Activated CD4-positive, alpha-beta T cell treated with anti-CD3 and anti-CD28 coated beads, Interleukin-2, amount 50 U/mL, for 4 hours (primary cell): ENCODE measurements at regions not wholly inside any gene's neighbourhood (a gene's known extent, or its start where the extent isn't known, plus 50 kb on each side); places are given as distances from the start of the nearest gene placed in this dataset.
"Not testable (repeated sequence)": the region's sequence is repeated elsewhere in the genome, so short reads cannot be mapped to it uniquely, and the experiment has no call there.

ENCODE experiments used
- DNase-seq, 2 experiments: peaks; one replicate each; pipeline ENCODE4 v3.0.0-alpha.2; 2020

DNA sequence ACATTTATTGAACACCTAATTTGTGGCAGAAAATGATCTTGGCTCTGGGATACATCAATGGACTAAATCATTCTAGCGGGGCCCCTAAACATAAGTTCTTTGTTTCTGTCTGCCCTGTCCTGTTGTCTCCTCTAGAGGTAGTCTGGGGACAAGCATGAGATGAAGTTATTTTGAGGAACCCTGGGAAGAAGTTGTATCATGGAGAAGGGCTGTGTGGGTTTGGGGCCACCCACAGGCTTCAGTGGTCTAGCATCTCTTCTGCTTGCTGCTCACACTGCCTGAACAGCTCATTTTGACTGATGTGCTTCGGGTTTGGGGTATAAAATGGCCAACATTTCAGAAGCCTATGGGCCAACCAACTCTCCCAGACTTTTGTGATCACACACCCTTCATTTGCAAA is 50.3 kb upstream of the OSBPL11 start:
- no peak for DNase-seq

DNA sequence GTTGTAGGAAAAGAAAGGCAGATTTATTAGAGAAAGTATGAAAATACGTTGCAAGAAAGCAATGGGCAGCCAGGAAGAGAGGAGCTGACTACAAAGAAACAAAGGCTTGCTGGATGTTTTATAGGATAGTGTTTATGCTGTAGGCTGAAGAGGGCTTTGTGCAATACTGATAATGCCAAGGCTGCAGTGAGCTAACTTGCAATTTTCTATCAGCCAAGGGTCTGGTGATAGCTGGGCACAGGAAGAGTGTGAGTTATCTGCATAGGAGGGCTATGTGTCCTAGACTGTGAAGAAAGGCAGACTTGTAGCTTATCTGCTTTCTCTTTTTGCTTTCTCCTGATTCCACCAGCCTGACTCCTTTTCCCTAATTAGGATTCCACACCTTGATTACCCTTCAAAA is 51.3 kb upstream of the OSBPL11 start:
- no peak for DNase-seq

DNA sequence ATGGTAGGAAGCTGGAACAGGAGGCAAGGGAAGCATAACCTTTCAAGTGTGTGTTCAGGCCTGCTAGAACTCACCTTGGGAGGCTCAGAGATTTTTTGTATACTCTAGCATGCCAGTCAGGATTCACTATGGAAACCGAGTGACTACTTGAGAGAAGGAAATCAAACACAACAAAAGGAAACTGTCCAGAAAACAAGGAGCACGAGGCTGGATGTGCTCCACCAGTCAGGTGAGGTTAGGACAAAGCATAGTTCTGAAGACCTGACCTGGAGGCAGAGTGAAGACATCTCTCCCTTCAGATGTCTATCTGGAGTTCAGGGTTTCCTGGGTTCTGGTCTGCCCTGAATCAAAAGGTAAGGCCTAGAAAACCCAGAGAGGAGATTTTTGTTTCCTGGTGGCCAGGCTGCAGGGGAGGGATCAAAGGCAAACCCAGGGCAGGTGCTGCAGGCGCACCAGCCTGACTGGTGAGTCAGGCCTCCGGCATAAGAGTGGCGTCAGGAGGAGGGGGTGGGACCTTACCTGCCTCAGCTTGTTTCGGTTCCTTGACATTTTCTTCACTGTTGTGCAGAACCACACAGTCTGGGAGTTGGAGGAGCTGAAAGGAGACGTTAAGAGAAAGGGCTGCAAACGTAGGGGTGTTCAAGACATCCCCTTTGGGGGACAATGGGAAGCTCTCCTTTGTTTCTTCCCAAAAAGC is 52.2 kb upstream of the OSBPL11 start:
- no peak for DNase-seq

DNA sequence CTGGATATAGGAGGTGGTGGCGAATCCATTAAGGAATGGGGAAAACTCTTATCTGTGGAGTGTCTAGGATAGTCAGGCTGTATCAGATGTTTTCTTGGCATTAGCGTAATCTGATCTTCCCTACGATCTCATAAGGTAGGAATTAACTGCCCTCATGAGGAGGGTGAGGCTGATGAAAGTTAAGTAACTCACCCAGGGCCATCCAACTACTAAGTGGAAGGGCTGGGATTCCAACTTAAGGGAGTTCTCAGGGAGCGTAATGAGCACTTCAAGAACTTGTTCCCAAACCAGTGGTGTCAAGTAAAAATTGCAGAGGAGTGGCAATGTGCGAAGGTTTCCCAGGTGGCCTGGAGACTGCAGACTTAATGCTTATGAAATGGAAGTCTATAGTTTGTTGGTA is 55.9 kb upstream of the OSBPL11 start:
- no peak for DNase-seq

DNA sequence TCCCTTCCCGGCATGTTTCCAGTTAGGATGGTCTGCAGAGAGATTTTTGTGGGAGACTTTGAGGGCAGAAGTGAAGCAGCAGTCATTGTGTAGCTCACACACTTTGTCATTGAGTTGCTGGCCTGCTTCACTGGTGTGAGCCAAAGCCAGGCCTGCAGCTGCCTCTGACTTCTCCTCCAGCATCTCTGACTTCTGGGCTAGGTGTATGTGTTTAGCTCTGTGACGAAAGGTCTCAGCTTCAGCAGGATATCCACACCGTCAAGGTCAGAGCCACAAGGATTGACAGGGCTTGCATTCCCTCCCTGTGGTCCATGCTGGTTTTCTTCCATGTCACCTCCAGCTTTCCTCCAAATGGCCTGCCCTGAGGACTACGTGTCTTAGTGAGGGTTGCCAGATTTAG is 57.1 kb upstream of the OSBPL11 start:
- no peak for DNase-seq

DNA sequence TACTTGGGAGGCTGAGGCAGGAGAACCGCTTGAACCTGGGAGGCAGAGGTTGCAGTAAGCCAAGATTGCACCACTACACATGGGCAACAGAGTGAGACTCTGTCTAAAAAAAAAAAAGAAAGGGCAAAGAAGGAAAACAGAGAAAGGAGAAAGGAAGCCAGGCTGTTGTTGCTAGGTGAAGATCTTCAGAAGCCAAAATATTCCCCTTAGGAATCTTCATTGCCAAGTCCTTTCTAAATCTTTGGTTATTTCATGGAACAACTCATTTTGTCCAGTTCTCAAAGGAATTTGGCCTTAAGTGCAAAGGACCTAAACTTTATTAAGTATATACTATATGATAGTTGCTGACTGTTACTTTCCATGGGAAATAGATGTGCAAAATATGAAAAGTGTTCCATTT is 59.2 kb upstream of the OSBPL11 start:
- no peak for DNase-seq

DNA sequence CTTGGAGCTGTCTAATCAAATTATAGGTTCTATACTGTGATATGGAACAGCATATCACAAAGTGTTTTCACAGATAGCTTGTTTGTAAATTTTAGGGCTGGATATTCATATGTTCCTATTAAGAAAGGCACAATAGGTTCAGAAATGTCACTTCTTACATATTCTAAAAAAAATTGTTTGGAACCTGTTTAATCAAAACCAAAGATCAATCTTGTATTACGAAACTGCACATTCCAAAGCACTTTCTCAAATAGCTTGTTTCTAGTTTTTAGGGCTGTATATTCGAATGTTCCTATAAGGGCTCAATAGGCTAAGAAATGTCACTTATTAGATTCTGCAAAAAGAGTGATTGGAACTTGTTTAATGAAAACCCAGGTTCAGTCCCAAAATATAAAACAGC is 67.4 kb upstream of the OSBPL11 start:
- no peak for DNase-seq

DNA sequence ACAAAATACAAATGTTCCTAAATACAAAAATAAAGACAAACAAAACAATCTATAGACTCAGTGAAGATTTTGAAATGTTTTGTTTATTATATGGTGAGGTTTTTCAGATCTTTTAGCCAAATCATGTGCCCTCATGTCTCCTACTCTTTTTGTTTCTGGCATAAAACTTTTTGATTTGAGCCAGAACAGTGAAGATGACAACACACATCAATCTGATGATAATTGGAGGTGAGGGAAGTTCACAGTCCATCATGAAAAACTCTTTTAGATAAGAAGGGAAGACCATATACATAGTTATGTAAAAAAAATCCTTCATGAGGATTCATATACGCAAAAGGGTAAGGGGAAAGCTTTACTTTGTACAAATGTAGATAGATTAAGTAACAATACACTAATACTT is 75.1 kb upstream of the OSBPL11 start:
- DNase-seq = no peak

DNA sequence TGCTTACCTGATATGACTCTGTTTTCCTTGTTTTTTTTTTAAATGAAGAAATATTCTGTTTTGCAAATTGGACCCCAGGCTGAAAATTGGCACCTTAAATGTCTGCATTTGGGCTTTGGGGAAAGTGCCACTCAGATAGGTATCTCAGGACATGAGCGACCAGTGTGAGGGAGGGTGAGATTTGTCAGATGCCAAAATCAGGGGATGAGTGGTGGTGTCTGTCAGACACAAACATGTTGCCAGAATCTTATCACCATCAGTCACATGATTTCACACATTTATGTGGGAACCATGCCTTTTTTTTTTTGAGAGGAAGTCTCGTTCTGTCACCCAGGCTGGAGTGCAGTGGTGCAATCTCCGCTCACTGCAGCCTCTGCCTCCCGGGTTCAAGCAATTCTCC is 75.6 kb upstream of the OSBPL11 start:
- no peak for DNase-seq

DNA sequence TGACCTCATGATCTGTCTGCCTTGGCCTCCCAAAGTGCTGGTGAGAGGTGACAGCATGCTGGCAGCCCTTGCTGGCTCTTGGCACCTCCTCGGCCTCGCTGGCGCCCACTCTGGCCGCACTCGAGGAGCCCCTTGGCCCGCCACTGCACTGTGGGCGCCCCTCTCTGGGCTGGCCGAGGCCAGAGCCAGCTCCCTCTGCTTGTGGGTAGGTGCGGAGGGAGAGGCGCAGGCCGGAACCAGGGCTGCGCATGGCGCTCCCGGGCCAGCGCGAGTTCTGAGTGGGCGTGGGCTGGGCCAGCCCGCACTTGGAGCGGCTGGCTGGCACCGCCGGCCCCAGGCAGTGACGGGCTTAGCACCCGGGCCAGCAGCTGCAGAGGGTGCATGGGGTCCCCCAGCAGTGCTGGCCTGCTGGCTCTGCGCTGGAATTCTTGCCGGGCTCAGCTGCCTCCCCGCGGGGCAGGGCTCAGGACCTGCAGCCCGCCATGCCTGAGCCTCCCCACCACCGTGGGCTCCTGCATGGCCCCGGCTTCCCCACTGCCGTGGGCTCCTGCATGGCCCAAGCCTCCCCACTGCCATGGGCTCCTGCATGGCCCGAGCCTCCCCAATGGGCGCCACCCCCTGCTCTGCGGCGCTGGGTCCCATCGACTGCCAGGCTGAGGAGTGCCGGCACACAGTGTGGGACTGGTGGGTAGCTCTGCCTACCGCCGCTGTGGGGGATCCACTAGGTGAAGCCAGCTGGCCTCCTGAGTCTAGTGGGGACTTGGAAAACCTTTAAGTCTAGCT is 76.4 kb upstream of the OSBPL11 start:
- DNase-seq = no peak

DNA sequence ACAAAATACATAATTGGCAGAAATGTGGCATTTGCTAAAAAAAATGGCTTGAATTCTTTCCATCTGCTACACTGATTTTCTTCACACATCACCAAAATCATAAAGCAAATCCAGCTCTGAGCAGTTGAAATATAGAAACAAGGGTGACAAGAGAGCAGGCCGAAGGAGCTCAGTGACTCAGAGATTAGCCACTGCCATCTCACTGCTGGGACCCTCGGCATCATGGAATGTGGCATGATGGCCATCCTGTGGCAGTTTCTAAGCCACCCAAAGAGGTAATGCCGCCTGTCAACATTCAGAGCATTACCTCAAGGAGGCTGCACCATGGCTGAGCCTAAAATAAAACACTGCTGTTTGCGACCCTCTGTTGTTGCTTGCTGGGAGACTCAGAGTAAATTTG is 80.5 kb upstream of the OSBPL11 start:
- no peak for DNase-seq

DNA sequence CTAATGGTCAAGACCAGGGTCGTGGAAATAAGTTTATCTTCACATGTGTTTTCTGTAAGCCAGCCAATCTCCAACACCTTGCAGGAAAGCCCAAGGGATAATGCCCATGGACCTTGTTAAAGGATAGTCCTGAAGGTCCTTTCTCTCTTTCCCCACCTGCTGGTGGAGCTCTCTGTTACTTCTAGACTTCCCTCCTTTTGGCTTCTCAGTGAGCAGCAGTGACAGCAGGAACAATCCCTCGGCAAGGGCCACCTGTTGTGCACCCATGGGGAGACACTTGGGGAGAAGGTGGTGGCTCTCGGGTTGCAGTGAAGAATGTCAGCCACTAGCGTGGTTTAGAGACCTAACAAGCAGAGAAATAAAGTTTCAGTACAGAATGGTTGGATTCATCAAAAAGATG is 84.0 kb upstream of the OSBPL11 start:
- no peak for DNase-seq

DNA sequence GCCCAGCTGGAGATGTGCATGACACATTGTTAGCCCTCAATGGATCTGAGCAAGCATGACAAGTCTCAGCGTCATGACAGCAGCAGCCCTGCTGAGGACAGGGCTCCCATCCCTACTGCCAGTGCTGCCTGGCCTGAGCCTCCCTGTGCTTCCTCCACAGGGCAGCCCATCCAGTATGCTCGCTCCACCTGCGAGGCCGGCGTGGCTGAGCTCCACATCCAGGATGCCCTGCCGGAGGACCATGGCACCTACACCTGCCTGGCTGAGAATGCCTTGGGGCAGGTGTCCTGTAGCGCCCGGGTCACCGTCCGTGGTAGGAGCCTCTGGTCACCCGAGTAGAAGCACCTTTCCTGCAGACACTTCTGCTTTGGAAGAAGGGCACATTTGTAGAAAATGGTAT is 85.8 kb upstream of the OSBPL11 start:
- no peak for DNase-seq

DNA sequence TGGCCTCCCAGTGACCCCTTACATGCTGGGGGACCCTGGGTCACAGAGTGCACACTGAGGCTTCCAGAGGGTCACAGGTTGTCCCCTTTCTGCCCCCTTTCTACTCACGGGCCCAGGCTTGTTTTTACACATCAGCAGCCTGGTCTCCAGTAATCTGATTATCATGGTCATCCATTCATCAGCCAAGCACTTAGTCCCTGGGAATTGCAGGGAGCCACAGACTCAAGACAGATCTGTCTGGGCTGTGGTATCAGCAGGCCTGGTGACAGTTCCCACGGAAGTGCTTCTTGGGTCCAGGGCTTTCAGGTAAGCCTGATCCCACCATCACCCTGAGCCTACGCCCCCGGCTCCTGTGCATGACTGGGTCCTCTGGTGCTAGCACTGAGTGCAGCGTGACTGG is 86.6 kb upstream of the OSBPL11 start:
- DNase-seq = not testable (repeated sequence)

DNA sequence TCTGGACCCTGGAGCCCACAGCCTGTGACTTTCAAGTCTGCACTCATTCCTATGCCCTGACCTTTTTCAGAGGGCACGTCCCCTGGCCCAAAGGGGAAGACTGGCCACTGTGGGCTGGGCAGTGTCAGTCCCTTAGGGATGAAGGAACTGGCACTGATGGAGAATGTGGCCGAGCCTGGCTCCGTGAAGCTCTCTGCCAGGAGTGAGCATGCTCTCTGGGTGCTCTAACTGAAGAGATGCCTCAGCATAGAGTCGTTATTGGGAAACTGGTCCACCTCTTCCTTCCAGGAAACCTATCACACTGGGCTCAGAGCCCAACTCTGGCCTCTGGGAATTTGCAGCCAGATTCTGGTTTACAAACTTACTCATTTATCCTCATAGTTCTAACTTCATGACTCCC is 87.3 kb upstream of the OSBPL11 start:
- not testable (repeated sequence) for DNase-seq

DNA sequence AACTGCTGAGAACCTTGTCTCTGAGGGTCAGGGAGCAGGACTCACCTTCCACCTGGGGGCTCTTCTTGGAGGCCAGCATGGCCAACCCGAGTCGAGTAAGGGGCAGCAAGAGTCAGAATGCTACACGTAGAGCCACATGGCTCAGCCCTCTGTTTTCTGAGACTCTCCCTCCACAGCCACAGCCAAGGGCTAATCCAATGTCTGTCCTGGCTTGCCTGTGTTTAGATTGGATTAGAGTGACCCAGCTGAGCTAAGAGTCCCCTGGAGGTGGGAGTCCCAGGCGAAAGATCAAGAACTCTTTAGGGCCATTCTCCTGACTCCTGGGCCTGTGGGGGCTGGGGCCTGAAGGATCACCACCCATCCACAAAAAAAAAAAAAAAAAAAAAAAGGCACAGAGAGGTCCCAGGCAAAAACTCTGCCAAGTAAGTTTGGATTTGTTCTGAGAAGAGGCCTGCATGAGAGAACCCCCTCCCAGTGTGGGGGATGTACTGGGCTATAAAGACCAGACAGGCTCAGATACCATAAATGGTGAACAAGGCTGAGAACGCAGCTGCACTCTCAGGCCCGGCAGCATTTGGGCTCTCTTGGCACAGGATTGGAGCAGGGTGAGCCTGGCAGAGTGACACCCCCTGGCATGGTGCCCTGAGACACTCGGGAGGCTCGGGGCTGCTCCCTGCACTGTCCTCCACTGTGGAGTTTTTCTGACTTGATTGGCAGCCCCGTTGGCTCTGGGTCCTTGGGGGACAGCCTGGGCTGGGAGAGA is 88.0 kb upstream of the OSBPL11 start:
- no peak for DNase-seq

DNA sequence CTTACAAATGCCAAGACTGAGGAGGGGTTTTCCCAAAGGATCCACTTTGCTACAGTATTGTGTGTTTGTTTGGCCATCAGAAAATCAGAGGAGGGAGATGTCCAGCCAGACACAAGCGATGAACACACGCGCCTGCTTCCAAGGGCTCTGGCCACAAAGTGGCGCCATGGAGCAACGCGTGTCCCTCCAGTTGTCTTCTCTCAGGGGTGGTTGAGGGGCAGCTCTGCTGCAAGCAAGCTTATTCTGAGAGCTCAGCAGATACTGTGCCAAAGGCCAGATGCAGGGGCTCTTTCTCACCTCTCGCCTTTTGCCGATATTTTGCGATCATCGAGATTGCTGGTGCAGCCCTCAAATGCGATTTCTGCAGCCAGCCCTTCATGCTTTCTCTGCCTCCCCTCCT is 88.9 kb upstream of the OSBPL11 start:
- no peak for DNase-seq

DNA sequence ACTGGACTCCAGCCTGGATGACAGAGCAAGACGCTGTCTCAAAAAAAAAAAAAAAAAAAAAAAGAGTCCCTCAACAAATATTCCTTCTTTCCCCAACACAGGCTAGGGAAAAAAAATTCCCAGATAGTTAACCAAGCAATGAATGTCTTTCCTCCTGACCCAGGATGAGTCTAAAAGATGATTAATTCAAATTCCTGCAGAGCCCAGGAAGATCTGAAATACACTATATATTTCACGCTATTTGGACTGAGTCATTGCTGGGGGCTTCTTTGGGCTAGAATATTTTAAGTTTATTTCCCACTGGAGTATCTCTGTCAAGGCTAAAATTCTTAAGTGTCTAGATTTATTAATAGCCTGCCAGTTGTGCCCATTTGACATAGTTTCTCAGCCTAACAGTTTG is 90.4 kb upstream of the OSBPL11 start:
- DNase-seq = not testable (repeated sequence)

DNA sequence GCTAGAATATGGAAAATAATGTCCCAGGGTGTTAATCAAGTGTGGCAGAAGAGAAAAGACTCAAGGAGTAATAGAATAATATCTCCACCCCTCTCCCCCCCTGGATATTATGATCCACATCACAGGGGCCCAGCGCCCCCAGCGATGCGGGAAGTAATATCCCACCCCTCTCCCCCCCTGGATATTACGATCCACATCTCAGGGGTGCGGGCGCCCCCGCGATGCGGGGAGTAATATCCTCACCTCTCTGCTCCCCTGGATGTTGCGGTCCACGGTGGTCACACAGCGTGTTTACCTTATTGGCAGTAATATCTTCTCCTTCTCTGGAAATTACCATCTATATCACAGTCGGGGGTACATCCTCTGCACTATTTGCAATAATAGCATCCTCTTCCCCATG is 97.1 kb upstream of the OSBPL11 start:
- DNase-seq = no peak

DNA sequence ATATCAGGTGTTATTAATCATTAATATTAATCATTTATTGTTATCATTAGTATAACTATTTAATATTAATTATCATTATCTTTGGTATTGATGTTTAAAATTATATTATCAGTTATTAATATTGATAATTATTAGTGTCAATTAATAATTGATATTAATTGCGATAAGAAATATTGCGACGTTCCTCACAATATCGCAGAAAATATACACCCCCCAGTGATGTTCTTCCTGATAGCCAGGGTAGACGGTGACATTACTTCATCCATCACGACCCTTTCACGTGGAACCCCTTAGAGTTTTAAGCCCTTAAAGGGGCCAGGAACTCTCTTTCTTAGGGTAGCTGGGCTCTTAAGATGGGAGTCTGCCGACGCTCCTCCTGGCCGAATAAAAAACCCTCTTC is 98.6 kb upstream of the OSBPL11 start:
- DNase-seq = no peak

DNA sequence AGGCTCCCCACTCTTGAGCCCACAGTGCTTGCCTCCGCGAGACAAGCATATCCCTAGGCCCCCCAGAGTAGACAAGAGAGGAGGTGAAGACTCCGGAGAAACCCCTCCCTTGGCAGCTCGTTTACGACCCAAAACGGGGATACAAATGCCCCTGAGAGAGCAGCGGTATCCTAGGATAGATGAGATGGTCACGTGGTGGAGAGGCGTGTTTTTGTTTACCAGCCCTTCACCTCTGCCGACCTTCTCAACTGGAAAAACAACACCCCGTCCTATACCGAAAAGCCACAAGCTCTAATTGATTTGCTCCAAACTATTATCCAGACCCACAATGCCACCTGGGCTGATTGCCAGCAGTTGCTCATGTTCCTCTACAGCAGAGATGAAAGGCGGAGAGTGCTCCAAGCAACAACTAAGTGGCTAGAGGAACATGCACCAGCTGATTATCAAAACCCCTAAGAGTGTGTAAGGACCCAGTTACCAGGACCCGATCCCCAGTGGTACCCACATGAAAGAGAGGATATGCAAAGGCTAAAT is 99.5 kb upstream of the OSBPL11 start:
- DNase-seq = no peak

DNA sequence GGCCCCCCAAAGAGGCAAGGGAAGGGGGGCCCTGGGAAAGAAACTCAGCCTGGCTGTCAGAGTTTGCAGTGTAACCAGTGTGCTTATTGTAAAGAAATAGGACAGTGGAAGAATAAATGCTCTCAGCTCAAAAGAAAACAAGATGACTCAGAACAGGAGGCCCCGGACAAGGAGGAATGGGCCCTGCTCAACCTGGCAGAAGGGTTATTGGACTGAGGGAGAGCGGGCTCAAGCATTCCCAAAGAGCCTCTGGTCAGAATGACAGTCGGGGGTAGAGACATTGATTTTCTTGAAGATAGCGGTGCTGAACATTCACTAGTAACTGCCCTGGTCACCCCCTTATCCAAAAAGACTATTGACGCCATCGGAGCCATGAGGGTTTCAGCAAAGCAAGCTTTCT is 100.4 kb upstream of the OSBPL11 start:
- DNase-seq = no peak

DNA sequence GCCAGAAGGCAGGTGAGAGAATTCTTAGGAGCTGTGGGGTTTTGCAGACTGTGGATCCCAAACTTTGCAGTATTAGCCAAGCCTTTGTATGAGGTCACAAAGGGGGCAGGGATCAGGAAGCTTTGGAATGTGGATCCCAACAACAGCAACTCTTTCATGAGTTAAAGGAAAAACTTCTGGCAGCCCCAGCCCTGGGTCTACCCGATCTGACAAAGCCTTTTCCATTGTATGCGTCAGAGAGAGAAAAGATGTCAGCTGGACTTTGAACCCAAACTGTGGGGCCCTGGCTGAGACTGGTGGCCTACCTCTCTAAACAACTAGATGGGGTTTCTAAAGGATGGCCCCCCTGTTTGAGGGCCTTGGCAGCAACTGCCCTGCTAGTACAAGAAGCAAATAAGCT is 101.8 kb upstream of the OSBPL11 start:
- not testable (repeated sequence) for DNase-seq
